OCI-LY3 (cell line): ENCODE measurements at regions not wholly inside any gene's neighbourhood (a gene's known extent, or its start where the extent isn't known, plus 50 kb on each side); places are given as distances from the start of the nearest gene placed in this dataset.

Experiments
- CTCF ChIP-seq: fragments of 200-600, 300-600 bp; sonication (generic); IDR thresholded peaks from 2 replicates; pipeline ENCODE4 v1.5.1; 2014; ENCODE audit warnings: antibody characterized with exemption, low read length, low read depth
- EZH2phosphoT487 ChIP-seq: fragments of 200-600 bp; shearing (Covaris generic); IDR thresholded peaks from 2 replicates; pipeline ENCODE4 v1.6.1; 2018; ENCODE audit warnings: antibody characterized with exemption, mixed run types, low read depth

DNA sequence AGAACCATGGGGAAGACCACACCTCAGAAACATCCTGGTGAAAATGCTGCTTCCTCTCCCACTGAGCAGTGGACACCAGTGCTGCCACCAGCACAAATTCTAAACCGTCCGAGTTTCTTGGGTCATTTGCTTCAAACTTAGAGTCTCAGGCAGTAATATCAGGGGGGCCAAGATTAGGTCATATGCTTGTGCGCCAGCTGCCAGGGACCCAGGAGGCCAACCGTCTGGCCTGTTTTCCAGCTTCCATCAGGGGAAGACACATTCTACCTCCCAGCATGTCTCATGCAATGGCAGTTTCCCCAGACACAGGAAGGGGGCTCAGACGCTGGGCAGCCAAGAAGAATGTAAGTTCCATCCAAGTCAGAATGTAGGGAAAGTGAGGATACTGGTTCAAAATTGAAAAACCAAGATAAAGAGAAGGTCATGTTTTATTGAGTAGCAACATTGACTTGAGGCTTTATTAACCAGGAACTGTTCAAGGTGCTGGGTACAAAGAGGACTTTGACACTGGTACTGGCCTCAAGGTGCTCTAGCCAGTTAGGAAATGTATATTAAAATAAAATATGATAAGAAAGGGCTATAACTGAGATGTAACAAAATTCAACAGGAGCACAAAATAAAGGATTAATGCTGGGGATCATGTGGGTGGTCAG is 59.7 kb upstream of the EED start:
- no peak for TF ChIP-seq EZH2phosphoT487
- no peak for TF ChIP-seq CTCF
